GF-D8 (cell line): ENCODE measurements at regions not wholly inside any gene's neighbourhood (a gene's known extent, or its start where the extent isn't known, plus 50 kb on each side); places are given as distances from the start of the nearest gene placed in this dataset.
A peak's percentile ranks its signal among the peaks of the same experiment; 100 is the strongest.

Experiments
- DNase-seq: peaks from one replicate; lab custom pipeline; 2025; lab: John Stamatoyannopoulos, UW

- DNase-seq: no peak
Observed at GRCh38 chr5:158398360-158399201, 539.6 kb upstream of the CLINT1 start.

DNA sequence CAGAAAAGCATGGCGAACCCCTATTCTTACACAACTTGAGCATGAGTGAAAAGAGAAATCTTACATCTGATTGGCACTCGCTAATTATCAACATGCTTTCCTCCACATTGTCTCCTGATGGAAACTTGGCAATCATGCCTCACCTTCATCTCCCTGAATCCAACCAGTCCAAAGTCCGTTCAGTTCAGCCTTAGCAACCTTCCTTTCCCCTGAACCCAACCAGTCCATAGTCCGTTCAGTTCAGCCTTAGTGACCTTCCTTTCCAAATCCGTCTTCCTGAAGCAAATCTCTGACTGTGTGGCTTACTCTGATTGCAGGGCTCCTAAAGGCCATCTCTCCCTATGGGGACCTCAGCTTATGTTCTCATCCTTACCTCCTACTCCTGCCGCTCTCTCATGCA is 538.3 kb upstream of the CLINT1 start:
- DNase-seq: no peak

DNA sequence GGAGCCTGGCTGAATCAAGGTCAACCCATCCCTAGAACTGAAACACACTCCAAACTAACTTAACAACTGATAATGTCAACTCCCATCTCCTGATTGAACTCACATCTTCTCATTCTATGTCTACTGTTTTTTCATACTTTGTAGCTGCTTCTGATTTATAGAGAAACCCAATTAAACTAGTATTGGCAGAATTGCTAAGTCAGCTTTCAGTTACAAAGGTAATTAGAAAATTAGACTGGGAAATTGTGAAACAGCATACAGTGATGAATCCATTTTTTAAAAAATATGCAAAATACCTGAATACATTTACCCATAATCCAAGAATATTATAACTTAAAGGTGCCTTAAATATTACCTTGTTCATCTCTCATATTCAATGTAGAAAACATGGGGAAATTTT is 535.2 kb upstream of the CLINT1 start:
- no peak for DNase-seq

- no peak for DNase-seq
Observed at GRCh38 chr5:158393457-158393856, 534.5 kb upstream of the CLINT1 start.

DNA sequence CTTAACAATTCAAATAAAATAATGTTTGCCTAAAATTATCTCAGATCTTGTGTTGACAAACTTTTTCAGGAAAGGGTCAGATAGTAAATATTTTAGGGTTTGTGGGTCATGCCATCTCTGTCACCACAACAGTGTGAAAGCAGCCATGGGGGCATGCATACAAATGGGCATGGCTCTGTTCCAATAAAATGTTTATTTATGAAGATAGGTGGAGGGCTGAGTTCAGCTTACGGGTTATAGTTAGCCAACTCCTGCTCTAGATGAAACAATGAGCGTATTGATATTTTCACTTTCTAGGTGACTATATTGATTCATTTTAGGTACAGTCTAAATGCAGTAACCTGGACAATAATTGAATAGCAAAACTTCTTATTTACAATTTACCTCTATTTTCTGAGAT is 533.8 kb upstream of the CLINT1 start:
- DNase-seq: no peak

GRCh38 chr5:158390577-158390976 is 531.6 kb upstream of the CLINT1 start:
- DNase-seq: no peak

GRCh38 chr5:158389786-158390185 is 530.8 kb upstream of the CLINT1 start:
- DNase-seq: no peak

GRCh38 chr5:158388021-158388420 is 529.1 kb upstream of the CLINT1 start:
- no peak for DNase-seq

DNA sequence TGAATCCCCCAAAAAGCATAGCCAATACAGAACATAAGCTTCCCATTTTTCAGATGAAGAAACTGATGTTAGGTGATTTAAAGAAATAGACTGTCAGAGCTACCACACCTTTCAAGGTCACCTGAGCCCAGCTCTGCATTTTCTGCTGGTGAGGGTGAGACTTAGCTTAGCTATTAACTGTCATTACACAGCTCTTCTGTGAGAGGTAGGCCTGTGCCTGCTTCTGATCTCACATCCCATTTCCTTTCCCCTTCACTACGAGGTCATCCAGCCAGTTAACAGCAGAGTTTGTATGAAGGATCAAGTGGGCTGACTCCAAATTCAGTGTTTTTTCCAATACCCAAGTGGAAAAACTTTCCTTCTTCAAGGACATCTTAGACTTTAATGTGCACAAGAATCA is 528.6 kb upstream of the CLINT1 start:
- DNase-seq: no peak

GRCh38 chr5:158385982-158386381 is 527.0 kb upstream of the CLINT1 start:
- no peak for DNase-seq

GRCh38 chr5:158384535-158385481 is 525.9 kb upstream of the CLINT1 start:
- no peak for DNase-seq

GRCh38 chr5:158383486-158383885 is 524.5 kb upstream of the CLINT1 start:
- no peak for DNase-seq

DNA sequence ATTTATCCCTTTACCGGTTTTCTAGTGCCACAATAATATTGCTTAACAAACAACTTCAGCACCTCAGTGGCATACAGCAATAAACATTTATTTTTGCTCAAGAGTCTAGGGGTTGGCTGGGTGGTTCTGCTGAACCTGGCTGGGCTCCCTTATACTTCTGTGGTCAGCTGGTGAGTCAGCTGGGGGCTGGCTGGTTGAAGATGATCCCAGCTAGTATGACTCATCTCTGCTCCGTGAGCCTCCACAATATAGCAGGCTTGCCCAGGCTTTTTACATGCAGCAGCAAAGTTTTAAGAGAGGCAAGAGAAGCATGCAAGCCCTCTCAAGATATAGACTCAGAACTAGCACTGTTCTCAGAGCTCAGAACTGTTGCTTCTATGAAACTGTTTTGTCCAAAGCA is 523.5 kb upstream of the CLINT1 start:
- DNase-seq: no peak

DNA sequence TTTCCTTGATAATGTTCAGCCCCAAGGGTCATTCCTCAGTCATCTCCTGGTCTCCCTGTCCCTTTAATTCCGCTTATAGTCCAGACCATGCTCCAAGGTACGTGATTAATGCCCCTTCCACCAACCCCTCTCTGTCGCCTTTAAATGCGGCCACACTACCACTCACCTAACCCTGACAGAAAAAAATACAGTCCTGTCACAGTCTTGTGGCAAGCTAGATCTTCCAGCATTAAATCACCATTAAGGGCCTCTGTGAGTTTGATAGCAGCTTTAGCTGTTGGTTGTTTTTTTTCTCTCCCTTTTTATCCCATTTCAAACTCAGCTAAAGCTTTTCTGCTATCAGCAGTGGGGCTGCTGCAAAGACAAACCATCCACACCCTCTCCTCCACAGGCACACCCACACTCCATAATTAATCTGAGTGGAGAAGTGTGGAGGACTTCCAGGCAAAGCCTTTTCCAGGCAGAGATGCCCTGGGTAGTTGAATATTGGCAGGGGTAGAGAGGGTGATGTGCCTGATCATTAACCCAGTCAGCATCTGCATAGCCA is 522.7 kb upstream of the CLINT1 start:
- DNase-seq: no peak

GRCh38 chr5:158380661-158381060 is 521.7 kb upstream of the CLINT1 start:
- no peak for DNase-seq

GRCh38 chr5:158378931-158379330 is 520.0 kb upstream of the CLINT1 start:
- no peak for DNase-seq

GRCh38 chr5:158376679-158377078 is 517.7 kb upstream of the CLINT1 start:
- no peak for DNase-seq

GRCh38 chr5:158375531-158375930 is 516.6 kb upstream of the CLINT1 start:
- peak; percentile 4 for DNase-seq

DNA sequence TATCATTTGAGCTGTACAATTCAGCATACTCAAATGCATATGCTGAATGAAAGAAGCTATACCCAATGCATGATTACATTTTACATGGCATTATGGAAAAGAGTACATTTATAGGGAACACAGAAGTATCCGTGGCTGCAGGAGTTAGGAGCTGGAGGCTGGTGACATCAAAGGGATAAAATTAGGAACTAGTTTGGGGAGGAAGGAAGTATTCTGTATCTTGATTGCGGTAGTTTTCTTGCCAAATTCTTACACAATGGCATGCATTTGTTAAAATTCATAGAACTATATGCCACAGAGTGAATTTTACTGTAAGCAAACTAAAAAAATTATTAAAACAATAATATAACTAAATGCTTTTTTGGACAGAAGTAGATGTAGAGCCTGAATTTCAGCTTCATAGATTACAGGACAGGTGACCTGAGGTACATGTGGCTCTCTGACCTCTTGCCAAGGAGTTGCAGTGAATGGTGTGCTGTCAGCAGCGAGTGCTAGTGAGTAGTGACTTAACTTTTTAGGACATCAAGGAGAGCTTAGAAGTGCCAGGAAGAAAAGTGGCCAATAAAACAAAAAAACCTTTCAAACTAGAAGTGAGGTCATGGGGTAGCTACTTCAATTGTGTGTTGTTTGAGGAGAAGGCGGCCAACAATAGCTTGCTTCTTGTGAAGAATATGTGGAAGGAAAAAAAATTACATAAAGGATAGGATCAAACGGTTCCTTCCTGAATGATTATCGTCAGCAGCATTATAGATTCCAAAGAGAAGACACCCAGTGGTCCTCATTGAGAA is 514.9 kb upstream of the CLINT1 start:
- DNase-seq: peak; percentile 57

DNA sequence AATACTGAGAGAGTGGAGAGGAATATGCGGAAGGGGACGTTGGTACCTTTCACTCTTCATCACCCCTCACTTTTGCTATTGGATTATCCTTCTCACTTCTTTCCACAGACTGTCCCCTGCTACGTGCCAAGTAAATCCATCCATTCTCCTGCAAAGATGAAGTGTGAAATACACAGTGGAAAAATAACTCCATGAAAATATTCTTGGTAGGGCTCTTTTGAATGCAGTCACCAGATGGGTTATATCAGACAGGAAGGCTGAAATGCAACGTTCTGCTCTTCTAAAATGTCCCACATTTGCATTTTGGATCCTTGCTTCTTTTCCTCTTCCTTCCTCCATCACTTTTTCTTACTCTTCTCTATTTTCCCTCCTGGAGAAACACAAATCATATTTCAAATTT is 510.3 kb upstream of the CLINT1 start:
- no peak for DNase-seq

DNA sequence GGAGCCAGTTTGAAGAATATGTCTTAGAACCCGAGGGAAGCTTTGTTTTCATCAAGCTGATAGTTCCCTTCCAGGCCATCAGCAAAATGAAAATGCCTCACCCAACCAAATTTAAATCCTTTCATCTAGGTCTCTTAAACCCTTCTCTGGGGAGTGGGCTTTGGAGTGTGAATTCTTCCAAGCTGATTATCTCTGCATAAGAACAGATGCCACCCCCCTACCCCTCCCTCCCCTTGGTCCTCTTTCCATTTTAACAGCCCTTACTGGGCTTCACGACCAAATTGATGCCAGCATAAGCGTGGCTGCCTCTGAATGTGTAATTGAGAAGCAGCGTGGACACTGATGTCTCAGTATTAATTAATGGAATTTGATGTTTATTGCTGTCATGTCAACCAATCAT is 509.7 kb upstream of the CLINT1 start:
- no peak for DNase-seq

GRCh38 chr5:158364367-158364766 is 505.4 kb upstream of the CLINT1 start:
- no peak for DNase-seq
